ENCODE measurements at regions not wholly inside any gene's neighbourhood (a gene's known extent, or its start where the extent isn't known, plus 50 kb on each side); places are given as distances from the start of the nearest gene placed in this dataset.

GRCh38 chr7:10604128-10604527 is 369.5 kb upstream of the PHF14 start:
- DNase-seq = no peak
- no peaks in the 10 kb centered on the region for H3K9me3 ChIP-seq (replicated peaks)
- H3K27me3 ChIP-seq (ENCODE audit: low read depth) = no peaks in the 10 kb centered on the region
- no peak overlapping the region for H3K4me3 ChIP-seq
- H3K27ac ChIP-seq (replicated peaks) = no peak overlapping the region
- no peaks in the 10 kb centered on the region for H3K36me3 ChIP-seq
- no peak for TF ChIP-seq CTCF (IDR thresholded peaks at IDR 0.05; ENCODE audit: borderline replicate concordance)
- no peaks in the 10 kb centered on the region for H3K4me1 ChIP-seq
- intact Hi-C loops (cut with micrococcal nuclease) = no loop called here

GRCh38 chr7:10612950-10613349 is 360.7 kb upstream of the PHF14 start:
- H3K27ac ChIP-seq (replicated peaks) = no peak overlapping the region
- intact Hi-C loops (cut with micrococcal nuclease) = no loop called here
- TF ChIP-seq CTCF (IDR thresholded peaks at IDR 0.05; ENCODE audit: borderline replicate concordance) = no peak

GRCh38 chr7:10618953-10619352 is 354.7 kb upstream of the PHF14 start:
- Histone ChIP-seq H3K27ac (replicated peaks) (no peak overlapping the region), H3K4me3 (no peak overlapping the region), H3K36me3 (no peaks in the 10 kb centered on the region), H3K9me3 (replicated peaks) (peaks cover 10% of the 10 kb centered on the region), H3K27me3 (ENCODE audit: low read depth) (no peaks in the 10 kb centered on the region), H3K4me1 (no peaks in the 10 kb centered on the region)
- intact Hi-C loops (cut with micrococcal nuclease) = no loop called here
- no peak for TF ChIP-seq CTCF (IDR thresholded peaks at IDR 0.05; ENCODE audit: borderline replicate concordance)
- no peak for DNase-seq

More at GRCh38 chr7:10612950-10613349, 360.7 kb upstream of the PHF14 start:
- no peaks in the 10 kb centered on the region for H3K27me3 ChIP-seq (ENCODE audit: low read depth)
- no peak overlapping the region for H3K4me3 ChIP-seq
- no peaks in the 10 kb centered on the region for H3K4me1 ChIP-seq
- peaks cover 7% of the 10 kb centered on the region for H3K9me3 ChIP-seq (replicated peaks)
- no peaks in the 10 kb centered on the region for H3K36me3 ChIP-seq
- no peak for DNase-seq

DNA sequence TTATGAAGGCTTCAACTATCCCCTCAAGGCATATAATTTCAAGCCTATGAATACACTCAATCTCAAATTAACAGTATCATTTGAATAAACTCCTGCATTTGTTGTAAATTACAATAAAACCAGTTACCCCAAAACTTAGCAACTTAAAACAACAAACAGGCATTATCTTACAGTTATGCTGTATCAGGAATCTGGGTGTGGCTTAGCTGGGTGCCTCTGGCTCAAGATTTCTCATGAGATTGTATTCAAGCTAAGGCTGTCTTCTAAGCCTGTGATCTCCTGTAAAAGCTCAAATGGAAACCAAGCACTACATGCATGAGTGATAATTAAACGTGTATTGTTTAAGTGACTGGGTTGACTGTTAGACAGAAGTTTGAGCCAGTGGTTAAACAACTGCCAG is 341.0 kb upstream of the PHF14 start:
- no peaks in the 10 kb centered on the region for H3K4me1 ChIP-seq
- no peak overlapping the region for H3K27ac ChIP-seq (replicated peaks)
- H3K4me3 ChIP-seq = no peak overlapping the region
- DNase-seq = no peak
- H3K36me3 ChIP-seq = no peaks in the 10 kb centered on the region
- no peak for TF ChIP-seq CTCF (IDR thresholded peaks at IDR 0.05; ENCODE audit: borderline replicate concordance)
- peaks cover 27% of the 10 kb centered on the region for H3K9me3 ChIP-seq (replicated peaks)
- intact Hi-C loops (cut with micrococcal nuclease) = no loop called here
- no peaks in the 10 kb centered on the region for H3K27me3 ChIP-seq (ENCODE audit: low read depth)

DNA sequence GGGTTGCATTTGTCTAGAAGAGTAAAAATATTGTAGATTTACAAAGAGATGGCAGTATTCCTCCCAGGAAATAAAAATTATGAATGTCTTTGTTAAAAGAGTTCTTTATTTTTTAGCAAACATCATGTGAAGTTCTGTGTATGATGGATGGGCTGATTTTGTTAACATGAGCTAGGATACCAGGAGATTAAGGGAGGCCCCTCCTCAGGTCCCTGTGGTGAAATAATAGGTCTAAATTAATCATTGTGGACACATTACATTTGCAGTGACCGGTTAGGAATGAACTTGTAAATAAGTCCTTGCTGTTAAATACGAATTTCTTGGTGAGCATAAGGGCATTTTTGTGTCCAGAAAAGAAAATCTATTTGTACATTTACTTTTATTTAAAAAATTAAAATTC is 339.4 kb upstream of the PHF14 start:
- Histone ChIP-seq H3K4me1 (no peaks in the 10 kb centered on the region), H3K27ac (replicated peaks) (no peak overlapping the region), H3K9me3 (replicated peaks) (peaks cover 23% of the 10 kb centered on the region), H3K4me3 (no peak overlapping the region), H3K36me3 (no peaks in the 10 kb centered on the region), H3K27me3 (ENCODE audit: low read depth) (no peaks in the 10 kb centered on the region)
- DNase-seq = no peak
- intact Hi-C loops (cut with micrococcal nuclease) = no loop called here
- TF ChIP-seq CTCF (IDR thresholded peaks at IDR 0.05; ENCODE audit: borderline replicate concordance) = no peak

DNA sequence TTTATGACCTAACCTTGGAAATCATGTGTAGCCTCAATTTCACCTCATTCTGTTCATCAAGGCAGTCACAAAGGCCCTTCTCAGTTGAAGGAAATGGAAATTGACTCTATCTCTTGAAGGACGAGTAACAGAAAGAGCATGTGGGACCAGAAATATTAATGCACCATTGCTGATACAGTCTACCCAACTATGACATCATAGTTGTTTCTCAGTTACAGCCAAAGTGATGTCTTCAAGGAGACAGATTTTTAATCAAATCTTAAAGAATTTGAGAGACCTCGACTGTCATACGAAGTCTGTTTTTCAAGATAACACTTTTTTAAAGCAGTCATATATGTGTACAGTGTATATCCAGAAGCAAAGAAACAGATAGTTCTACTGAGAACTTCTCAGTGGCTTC is 335.7 kb upstream of the PHF14 start:
- Histone ChIP-seq H3K9me3 (replicated peaks) (no peaks in the 10 kb centered on the region), H3K36me3 (no peaks in the 10 kb centered on the region), H3K27me3 (ENCODE audit: low read depth) (no peaks in the 10 kb centered on the region), H3K27ac (replicated peaks) (no peak overlapping the region), H3K4me3 (no peak overlapping the region), H3K4me1 (no peaks in the 10 kb centered on the region)
- TF ChIP-seq CTCF (IDR thresholded peaks at IDR 0.05; ENCODE audit: borderline replicate concordance) = no peak
- intact Hi-C loops (cut with micrococcal nuclease) = no loop called here
- no peak for DNase-seq

All from left ventricle myocardium inferior (tissue), 1 donor.